HK-2 (cell line): ENCODE measurements at regions not wholly inside any gene's neighbourhood (a gene's known extent, or its start where the extent isn't known, plus 50 kb on each side); places are given as distances from the start of the nearest gene placed in this dataset.
"Not testable (repeated sequence)": the region's sequence is repeated elsewhere in the genome, so short reads cannot be mapped to it uniquely, and the experiment has no call there.

Source experiments
- DNase-seq: peaks from one replicate; pipeline ENCODE4 v3.0.0-alpha.2; 2018; ENCODE audit not compliant: unreplicated experiment

DNA sequence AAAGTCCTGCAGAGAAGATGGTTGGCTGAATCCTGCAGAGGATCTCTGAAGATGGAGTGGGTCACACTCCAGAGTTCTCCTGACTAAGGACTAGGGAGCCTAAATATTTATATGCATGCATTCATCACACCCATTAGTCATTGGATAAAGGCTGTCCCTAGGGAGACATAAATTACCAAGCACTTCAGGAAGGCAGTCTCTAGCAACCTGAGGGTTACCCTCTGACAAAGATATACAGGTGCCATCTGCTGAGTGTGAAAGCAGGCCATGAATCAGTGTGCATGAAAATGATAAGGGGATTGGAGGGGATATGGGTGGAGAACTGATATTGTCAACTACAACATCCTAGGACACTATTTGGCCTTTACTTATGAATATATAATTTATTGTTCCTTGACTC lies 294.8 kb upstream of the DDX18 start:
- DNase-seq = no peak

- DNase-seq = peak; percentile 6
Measured at GRCh38 chr2:117523267-117523666, 291.2 kb upstream of the DDX18 start.

DNA sequence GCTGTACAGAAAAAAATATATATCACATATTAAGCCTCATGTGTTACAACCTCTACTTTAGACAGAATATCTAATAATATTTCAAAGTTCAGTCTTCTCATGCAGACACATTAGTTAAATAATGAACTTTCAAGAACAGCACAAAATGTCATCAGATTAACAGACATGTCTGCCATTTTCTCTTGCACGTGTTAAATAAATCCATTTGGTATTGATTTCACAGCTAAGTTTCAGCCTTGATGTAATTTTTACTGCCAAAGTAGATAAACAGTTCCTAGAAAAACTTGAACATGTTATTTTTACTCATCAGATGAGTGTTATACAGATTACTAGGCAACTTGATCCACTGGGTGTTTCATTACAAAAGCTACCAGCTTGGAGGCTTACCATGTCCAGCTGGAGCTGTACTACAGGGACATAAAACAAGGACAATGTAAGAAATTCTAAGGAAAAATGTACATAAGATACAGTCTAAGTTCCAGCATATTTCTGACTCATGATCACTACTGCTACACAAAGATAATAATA lies 290.7 kb upstream of the DDX18 start:
- no peak for DNase-seq

- DNase-seq = no peak
Measured at GRCh38 chr2:117536139-117536538, 278.4 kb upstream of the DDX18 start.

DNA sequence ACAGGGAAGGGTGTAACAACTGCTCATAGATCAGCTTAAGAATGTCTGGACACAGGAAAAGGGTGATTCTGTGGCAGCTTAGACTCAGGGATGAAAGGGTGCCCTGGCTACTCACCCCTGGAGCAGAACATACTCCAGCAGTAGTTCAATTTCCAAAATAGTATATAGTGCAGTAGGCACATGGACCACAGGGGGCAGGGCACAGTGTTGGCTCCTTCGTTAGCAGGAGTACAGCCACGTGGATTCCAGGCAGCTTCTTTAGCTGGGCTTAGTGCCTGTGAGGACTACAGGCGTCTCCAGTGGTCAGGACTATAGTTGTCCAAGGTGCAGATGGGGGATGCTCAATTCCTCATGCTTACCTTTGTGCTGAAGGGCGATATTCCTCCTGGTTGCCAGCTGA lies 277.5 kb upstream of the DDX18 start:
- no peak for DNase-seq

- DNase-seq = no peak
Measured at GRCh38 chr2:117551858-117552257, 262.6 kb upstream of the DDX18 start.

- no peak for DNase-seq
Measured at GRCh38 chr2:117553448-117553847, 261.0 kb upstream of the DDX18 start.

DNA sequence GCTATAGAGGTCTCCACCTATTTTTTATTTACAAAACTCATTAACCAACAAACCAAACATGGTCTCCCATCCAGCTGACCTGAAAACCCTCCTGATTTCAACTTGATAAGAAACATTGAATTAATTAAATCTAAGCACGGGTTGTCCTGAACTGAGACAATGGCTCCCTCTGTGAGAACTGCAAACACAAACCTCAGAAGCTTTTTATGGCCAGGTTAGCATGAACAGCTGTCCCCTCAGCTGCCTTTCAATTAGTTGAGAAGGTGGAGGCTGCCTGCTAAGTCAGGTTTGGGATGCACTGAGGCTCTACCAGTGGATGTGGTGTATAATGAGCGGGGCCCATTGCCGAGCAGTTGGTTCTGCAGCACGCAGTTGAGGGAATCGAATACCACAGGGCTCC lies 258.5 kb upstream of the DDX18 start:
- no peak for DNase-seq

DNA sequence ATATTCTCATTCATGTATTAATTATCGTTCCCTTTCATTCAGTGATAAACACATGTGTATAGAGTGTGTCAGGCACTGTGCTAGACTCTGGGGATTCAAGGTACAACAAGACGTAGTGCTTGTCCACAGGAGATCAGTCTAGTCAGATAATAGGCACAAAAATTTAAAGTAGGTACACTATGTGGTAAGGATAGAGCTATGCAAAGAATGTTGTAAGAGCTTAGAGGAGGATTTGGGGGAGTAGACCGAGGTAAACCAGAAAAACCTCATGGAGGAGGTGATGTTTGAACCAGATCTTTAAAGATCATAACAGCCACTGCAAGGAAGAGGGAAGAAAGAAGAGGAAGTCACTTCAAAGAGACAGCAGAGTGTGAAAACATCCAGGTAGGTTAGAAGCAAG lies 256.9 kb upstream of the DDX18 start:
- DNase-seq = no peak

DNA sequence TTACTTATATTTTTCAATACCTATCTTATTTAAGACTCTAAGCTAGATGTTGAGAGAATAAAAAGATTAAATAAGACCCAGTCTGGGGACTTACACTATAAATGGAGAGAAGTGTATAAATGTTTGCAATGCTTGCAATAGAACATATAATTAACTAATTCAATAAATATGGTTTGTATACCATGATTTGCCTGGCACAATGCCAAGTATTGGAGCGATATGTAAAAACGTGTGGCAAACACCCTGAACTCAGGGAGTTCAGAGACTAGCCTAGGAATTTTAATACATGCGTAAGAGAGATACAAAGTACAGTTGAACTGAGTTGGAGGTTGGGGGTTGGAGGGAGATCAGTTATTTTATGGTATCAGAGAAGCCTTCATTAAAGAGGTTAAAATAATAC lies 251.8 kb upstream of the DDX18 start:
- DNase-seq = no peak

GRCh38 chr2:117571590-117572349 lies 242.7 kb upstream of the DDX18 start:
- DNase-seq = no peak

GRCh38 chr2:117587310-117587709 lies 227.2 kb upstream of the DDX18 start:
- no peak for DNase-seq

DNA sequence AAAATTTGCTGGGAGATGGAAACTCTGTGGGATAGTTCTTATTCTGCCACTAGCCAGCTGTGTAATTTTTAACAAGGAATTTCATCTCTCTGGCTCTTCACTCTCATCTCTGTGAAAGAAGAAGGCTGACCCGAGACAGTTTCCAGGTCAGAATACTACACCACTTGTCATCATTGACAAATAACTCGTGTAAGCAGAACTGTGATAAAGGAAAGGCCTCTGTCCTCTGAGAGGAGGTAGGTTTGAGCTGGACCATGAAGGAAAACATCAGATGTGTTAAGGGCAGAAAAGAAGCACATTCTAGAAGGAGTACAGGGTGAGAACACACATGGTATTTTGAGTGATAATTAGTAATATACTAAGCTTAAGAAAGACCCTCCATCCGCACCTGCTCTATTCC lies 211.4 kb upstream of the DDX18 start:
- no peak for DNase-seq

- DNase-seq = no peak
Measured at GRCh38 chr2:117603567-117603966, 210.9 kb upstream of the DDX18 start.

DNA sequence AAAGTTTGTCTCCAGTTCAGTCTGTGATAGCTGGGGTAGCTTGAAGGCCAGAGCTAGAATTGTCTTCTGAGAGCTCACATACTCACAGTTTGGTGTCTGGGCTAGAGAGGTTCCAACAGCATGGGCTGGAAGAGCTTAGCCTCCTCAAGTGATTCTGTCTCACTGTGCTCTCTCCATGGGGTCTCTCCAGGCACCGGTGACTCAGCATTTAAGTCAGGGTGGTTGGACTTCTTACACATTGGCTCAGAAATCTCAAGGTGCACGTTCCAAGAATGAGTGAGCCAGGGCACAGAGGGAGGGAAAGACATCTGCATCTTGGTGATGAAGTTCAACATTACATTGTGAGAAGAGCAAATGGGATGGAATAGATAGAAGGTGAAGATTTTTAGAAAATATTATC lies 207.3 kb upstream of the DDX18 start:
- DNase-seq = no peak

DNA sequence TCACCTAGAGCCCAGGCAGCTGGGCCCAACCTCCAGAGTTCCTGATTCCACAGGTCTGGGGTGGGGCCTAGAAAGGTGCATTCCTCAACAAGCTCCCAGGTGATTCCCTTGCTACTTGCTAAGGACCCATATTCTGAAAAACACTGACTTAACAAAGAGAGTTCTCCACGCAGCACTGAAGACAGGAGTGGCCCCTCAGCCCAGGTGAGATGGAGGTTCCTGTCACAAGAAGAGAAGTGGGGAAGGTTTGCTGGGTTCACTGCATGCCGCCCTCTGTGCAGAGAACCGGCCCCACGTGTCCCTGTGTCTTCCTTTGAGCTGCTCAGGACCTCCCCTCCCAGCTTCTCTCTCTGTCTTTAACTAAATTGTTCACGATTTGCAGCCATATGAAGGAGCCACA lies 201.4 kb upstream of the DDX18 start:
- DNase-seq = no peak

- no peak for DNase-seq
Measured at GRCh38 chr2:117614296-117614695, 200.2 kb upstream of the DDX18 start.

DNA sequence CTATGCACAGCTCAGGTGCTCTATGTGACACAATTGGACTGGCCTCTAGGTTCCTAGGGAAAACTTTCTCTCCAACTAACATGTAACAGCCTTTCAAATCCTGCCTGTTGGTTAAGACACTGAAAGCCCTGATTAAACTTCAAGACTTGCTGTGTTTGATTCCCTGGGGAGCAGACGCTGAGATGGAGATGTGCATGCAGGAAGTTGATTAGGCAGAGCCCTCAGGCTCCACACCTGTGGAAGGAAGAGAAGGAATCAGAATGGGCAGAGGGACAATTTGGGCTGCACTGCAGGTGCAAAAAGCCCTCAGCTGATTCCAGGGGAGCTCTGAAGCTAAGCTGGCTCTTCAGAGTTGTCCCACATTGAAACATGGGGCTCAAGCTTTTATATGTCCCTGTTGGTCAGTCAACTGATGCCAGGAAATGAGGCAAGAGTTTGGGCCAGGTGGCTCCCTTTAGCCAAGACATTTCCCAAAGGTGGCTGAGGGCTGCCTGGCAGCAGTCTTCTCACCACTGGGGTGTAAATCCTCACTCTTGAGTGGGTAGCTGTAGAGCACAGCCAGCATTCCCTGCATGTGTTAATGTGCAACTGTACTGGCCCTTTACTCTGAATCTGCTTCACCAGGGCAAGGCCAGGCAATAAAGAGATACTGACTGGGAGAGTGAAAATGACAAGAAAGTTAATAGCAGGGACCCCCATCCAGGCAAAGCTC lies 199.5 kb upstream of the DDX18 start:
- no peak for DNase-seq

DNA sequence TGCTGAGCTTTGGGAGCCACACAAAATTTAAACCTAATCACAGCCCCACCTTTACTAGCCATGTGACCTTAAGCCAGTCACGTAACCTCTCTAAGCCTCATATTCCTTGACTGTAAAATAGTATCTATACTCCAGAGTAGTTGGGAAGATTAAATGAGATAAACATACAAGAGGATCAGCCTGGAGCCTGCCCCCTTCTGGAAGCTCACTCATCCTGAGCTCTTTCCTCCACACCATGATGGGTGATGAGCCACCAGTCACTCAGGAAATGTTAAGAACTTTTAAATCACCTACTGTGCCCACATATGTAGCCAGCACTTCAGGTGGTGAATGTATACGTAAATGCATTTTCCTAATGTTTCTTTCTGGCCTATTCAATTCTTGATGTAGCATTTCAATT lies 195.9 kb upstream of the DDX18 start:
- DNase-seq = no peak

DNA sequence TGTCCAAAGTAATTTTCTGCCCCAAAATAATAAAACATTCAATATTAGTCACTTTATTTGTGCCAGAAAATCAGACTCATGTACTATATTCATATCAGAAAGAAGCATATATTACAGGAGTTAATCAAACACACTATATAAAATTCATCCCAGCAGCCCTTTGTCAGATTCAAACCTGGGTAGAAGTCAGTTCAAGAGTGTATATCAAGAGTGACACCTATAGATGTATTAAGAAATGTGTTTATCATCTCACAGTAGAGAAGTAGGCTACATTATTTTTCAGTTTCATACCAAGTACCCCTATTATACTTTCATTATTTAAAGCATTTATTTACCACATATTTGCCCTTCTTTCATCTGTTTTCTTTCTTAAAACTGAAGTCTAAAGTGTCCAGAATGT lies 193.2 kb upstream of the DDX18 start:
- DNase-seq = no peak

- not testable (repeated sequence) for DNase-seq
Measured at GRCh38 chr2:117623175-117623574, 191.3 kb upstream of the DDX18 start.

DNA sequence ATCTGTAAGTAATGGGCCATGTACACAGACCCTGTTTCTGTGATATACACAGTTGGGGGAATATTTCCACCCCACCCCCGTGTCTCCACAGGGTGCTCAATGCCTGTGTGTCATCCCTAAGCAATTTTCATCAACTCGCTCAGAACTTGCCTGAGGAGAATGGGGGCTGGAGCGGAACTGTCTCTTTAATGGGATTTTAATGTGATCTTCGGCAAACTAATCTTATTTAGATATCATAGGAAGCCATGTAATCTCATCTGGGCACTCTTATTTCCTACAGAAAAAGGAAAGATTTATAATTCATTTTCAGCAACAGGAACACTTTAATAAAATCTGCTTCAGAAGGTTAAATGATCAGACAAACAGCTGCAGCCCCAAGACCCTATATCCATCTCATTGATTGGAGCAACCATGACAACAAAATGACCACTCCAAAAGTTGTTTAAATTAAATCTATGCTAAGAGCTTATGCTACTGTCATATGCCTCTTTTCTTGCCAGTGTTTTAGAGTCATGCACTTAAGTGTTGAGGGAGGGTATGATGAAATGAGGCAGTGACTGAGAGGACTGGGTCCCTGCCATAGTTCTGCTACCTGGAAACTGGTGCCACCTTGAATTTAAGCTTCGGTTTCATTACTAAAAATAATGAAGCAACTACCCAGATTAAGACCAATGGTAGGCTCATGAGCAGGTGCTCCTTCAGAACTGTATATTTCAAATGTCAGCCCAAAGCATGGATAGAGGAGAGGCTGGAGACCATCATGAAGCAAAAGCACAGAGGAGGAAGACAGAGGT lies 183.1 kb upstream of the DDX18 start:
- DNase-seq = no peak

DNA sequence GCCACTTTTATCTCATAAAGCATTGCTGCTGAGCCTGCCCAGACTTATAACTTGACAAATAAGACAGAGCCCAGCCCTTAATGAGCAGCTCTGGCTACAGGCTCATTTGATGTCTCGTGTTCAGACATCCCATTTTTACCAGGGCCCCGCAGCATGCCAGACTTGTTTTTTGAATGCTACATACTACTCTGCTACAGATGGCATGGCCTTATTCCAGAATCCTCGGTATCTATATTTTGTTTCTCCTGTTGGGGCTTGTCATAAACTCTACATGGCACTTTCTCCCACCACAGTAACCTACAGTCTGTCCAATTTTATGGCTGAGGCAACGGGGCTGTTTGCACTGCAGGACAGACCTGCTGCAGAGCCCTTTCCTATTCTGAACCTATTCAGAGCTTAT lies 179.0 kb upstream of the DDX18 start:
- no peak for DNase-seq
